WTC11 (cell line): ENCODE measurements at regions not wholly inside any gene's neighbourhood (a gene's known extent, or its start where the extent isn't known, plus 50 kb on each side); places are given as distances from the start of the nearest gene placed in this dataset.

Source experiments
- ATAC-seq: fragments of 200-7000 bp; cut with Tn5 transposase; 2 replicates; pipeline ENCODE4 v1.10.0; 2021; ENCODE audit warnings: mild to moderate bottlenecking, moderate library complexity
- CTCF ChIA-PET: fragments of 300-600 bp; sonication (Branson Sonifier 250); formaldehyde crosslinking; loops from one replicate; lab custom pipeline; 2021; ENCODE audit warnings: antibody characterized with exemption; lab: Charles Lee
- POLR2A ChIA-PET: fragments of 350-600 bp; sonication (Branson Sonifier 250); formaldehyde crosslinking; loops from one replicate; lab custom pipeline; 2021; ENCODE audit warnings: antibody characterized with exemption; lab: Charles Lee
- DNase-seq: peaks from one replicate; pipeline ENCODE4 v3.0.0; 2021; ENCODE audit warnings: low spot score
- H3K27ac Mint-ChIP-seq: 2 replicates; pipeline ENCODE4 v1.8.0; 2021; ENCODE audit warnings: mixed read lengths
- H3K27me3 Mint-ChIP-seq: 2 replicates; pipeline ENCODE4 v1.8.0; 2021; ENCODE audit warnings: low read depth, mild to moderate bottlenecking, moderate library complexity, mixed read lengths
- H3K36me3 Mint-ChIP-seq: 2 replicates; pipeline ENCODE4 v1.8.0; 2021; ENCODE audit warnings: mixed read lengths
- H3K4me1 Mint-ChIP-seq: 2 replicates; pipeline ENCODE4 v1.8.0; 2022; ENCODE audit warnings: mixed read lengths
- H3K4me3 Mint-ChIP-seq: 2 replicates; pipeline ENCODE4 v1.8.0; 2021; ENCODE audit warnings: mild to moderate bottlenecking, moderate library complexity, mixed read lengths
- H3K9me3 Mint-ChIP-seq: 2 replicates; pipeline ENCODE4 v1.8.0; 2021; ENCODE audit warnings: mixed read lengths
- ATF2 ChIP-seq: sonication (generic); formaldehyde crosslinking; IDR thresholded peaks from 2 replicates; pipeline ENCODE4 v1.8.1; 2022; ENCODE audit warnings: low read depth, missing genetic modification reagents, borderline replicate concordance
- ATF6 ChIP-seq: sonication (generic); formaldehyde crosslinking; IDR thresholded peaks from 2 replicates; pipeline ENCODE4 v1.8.1; 2023; ENCODE audit warnings: mild to moderate bottlenecking, missing genetic modification reagents
- CDX4 ChIP-seq: fragments of 250-450 bp; sonication (Bioruptor Pico); IDR thresholded peaks from 2 replicates; pipeline ENCODE4 v1.9.0; 2021; ENCODE audit warnings: moderate library complexity, mild to moderate bottlenecking, inconsistent platforms, borderline replicate concordance
- E2F4 ChIP-seq: sonication (generic); formaldehyde crosslinking; IDR thresholded peaks from 2 replicates; pipeline ENCODE4 v1.8.1; 2022; ENCODE audit warnings: low read depth, mild to moderate bottlenecking, moderate library complexity, missing genetic modification reagents, borderline replicate concordance
- ELF4 ChIP-seq: sonication (generic); formaldehyde crosslinking; IDR thresholded peaks from 2 replicates; pipeline ENCODE4 v1.8.1; 2022; ENCODE audit warnings: low read depth, mild to moderate bottlenecking, moderate library complexity, missing genetic modification reagents
- ERG ChIP-seq: fragments of 250-450 bp; sonication (Bioruptor Pico); IDR thresholded peaks from 2 replicates; pipeline ENCODE4 v1.8.0; 2021; ENCODE audit warnings: mild to moderate bottlenecking
- FOXK1 ChIP-seq: sonication (generic); formaldehyde crosslinking; IDR thresholded peaks from 2 replicates; pipeline ENCODE4 v1.8.0; 2022; ENCODE audit warnings: mild to moderate bottlenecking, moderate library complexity, missing genetic modification reagents
- FOXP4 ChIP-seq: sonication (generic); formaldehyde crosslinking; IDR thresholded peaks from 2 replicates; pipeline ENCODE4 v1.8.0; 2022; ENCODE audit warnings: mild to moderate bottlenecking, missing genetic modification reagents
- GRHL2 ChIP-seq: fragments of 250-450 bp; sonication (Bioruptor Pico); IDR thresholded peaks from 2 replicates; pipeline ENCODE4 v1.8.0; 2022; ENCODE audit warnings: mild to moderate bottlenecking, moderate library complexity; ENCODE audit not compliant: insufficient replicate concordance, severe bottlenecking
- JUN ChIP-seq: sonication (generic); formaldehyde crosslinking; IDR thresholded peaks from 2 replicates; pipeline ENCODE4 v1.8.0; 2023; ENCODE audit warnings: mild to moderate bottlenecking, missing genetic modification reagents
- NFE2L1 ChIP-seq: sonication (generic); formaldehyde crosslinking; IDR thresholded peaks from 2 replicates; pipeline ENCODE4 v1.8.1; 2023; ENCODE audit warnings: missing genetic modification reagents
- NFYB ChIP-seq: sonication (generic); formaldehyde crosslinking; conservative IDR thresholded peaks from 2 replicates; pipeline ENCODE4 v1.8.0; 2022; ENCODE audit warnings: low read depth, missing genetic modification reagents
- NR3C1 ChIP-seq: sonication (generic); formaldehyde crosslinking; conservative IDR thresholded peaks from 2 replicates; pipeline ENCODE4 v1.8.1; 2023; ENCODE audit warnings: low read depth, mild to moderate bottlenecking, missing genetic modification reagents
- PREB ChIP-seq: sonication (generic); formaldehyde crosslinking; IDR thresholded peaks from 2 replicates; pipeline ENCODE4 v1.8.1; 2022; ENCODE audit warnings: mild to moderate bottlenecking, missing genetic modification reagents, moderate library complexity, borderline replicate concordance
- USF1 ChIP-seq: sonication (generic); formaldehyde crosslinking; IDR thresholded peaks from 2 replicates; pipeline ENCODE4 v1.8.0; 2022; ENCODE audit warnings: mild to moderate bottlenecking, missing genetic modification reagents
- ZBTB21 ChIP-seq: sonication (generic); formaldehyde crosslinking; IDR thresholded peaks from 2 replicates; pipeline ENCODE4 v1.8.1; 2023; ENCODE audit warnings: mild to moderate bottlenecking, missing genetic modification reagents, borderline replicate concordance
- ZNF121 ChIP-seq: sonication (generic); formaldehyde crosslinking; IDR thresholded peaks from 2 replicates; pipeline ENCODE4 v1.8.0; 2023; ENCODE audit warnings: missing genetic modification reagents
- ZNF317 ChIP-seq: sonication (generic); formaldehyde crosslinking; IDR thresholded peaks from 2 replicates; pipeline ENCODE4 v1.8.1; 2023; ENCODE audit warnings: low read depth, mild to moderate bottlenecking, moderate library complexity, missing genetic modification reagents, borderline replicate concordance
- ZNF416 ChIP-seq: fragments of 250-450 bp; sonication (Bioruptor Pico); IDR thresholded peaks from 2 replicates; pipeline ENCODE4 v1.9.0; 2021; ENCODE audit warnings: mild to moderate bottlenecking, inconsistent platforms

- H3K36me3 Mint-ChIP-seq, result no peaks in the 10 kb centered on the region
- no peak overlapping the region for H3K4me3 Mint-ChIP-seq
- peaks cover 3% of the 10 kb centered on the region for H3K27me3 Mint-ChIP-seq
- H3K27ac Mint-ChIP-seq, result no peak overlapping the region
- ATAC-seq (no peak), DNase-seq (no peak)
- TF ChIP-seq NFYB (CRISPR knock-in tag) (no peak), ATF2 (no peak), NR3C1 (no peak), ATF6 (CRISPR knock-in tag) (no peak), PREB (CRISPR knock-in tag) (no peak), ZNF121 (CRISPR knock-in tag) (no peak), ZNF317 (no peak), ZNF416 (CRISPR knock-in tag) (no peak), ZBTB21 (CRISPR knock-in tag) (no peak), ERG (no peak), JUN (CRISPR knock-in tag) (no peak), NFE2L1 (CRISPR knock-in tag) (no peak), USF1 (CRISPR knock-in tag) (no peak), CDX4 (CRISPR knock-in tag) (no peak), FOXK1 (no peak), E2F4 (no peak), FOXP4 (CRISPR knock-in tag) (no peak), ELF4 (CRISPR knock-in tag) (no peak), GRHL2 (CRISPR knock-in tag) (no peak)
- peaks cover 29% of the 10 kb centered on the region for H3K4me1 Mint-ChIP-seq
- ChIA-PET POLR2A (no interaction called here), CTCF (no interaction called here)
- H3K9me3 Mint-ChIP-seq, result peaks cover 2% of the 10 kb centered on the region; the same call in 1 of the 2 replicates
These were observed 138.9 kb downstream of the BCOR start for GRCh38 chrX:39958850-39959249.
